Gastroesophageal sphincter (tissue), 4 donors: ENCODE measurements at regions not wholly inside any gene's neighbourhood (a gene's known extent, or its start where the extent isn't known, plus 50 kb on each side); places are given as distances from the start of the nearest gene placed in this dataset.

Experiments
- ATAC-seq: fragments of 150-250 bp; one replicate; pipeline ENCODE4 v1.9.1; 2016; ENCODE audit warnings: mild to moderate bottlenecking, moderate library complexity
- H3K27ac ChIP-seq, 4 donors: fragments of 200-600 bp; sonication (generic) in 3 of 4; 1 replicate in 3 of 4; 2 replicates in 1 of 4; pipeline ENCODE4 v1.5.1; 2016 to 2019
- H3K27me3 ChIP-seq: fragments of 200-600 bp; sonication (generic); one replicate; pipeline ENCODE4 v1.5.1; 2019
- H3K36me3 ChIP-seq, 2 donors: fragments of 200-600 bp; sonication (generic); one replicate each; pipeline ENCODE4 v1.5.1; 2019; ENCODE audit warnings: control low read depth in 1 of 2
- H3K4me1 ChIP-seq, 3 donors: fragments of 200-600 bp; sonication (generic); 1 replicate in 2 of 3; 2 replicates in 1 of 3; pipeline ENCODE4 v1.5.1; 2016 to 2019; ENCODE audit warnings: control low read depth in 2 of 3
- H3K4me3 ChIP-seq, 2 donors: fragments of 200-600 bp; sonication (generic); one replicate each; pipeline ENCODE4 v1.5.1; 2019; ENCODE audit warnings: mild to moderate bottlenecking in 1 of 2, moderate library complexity in 1 of 2
- H3K9me3 ChIP-seq, 3 donors: fragments of 200-600 bp; sonication (generic); one replicate each; pipeline ENCODE4 v1.5.1; 2017 to 2019; ENCODE audit warnings: control low read depth in 2 of 3
- EP300 ChIP-seq: sonication (generic); formaldehyde crosslinking; IDR thresholded peaks from one replicate; pipeline ENCODE4 v1.6.1; 2017; ENCODE audit warnings: antibody characterized with exemption, mild to moderate bottlenecking
- POLR2A ChIP-seq, 2 donors: fragments of 450-650 bp; IDR thresholded peaks; one replicate each; pipeline ENCODE4 v1.6.1; 2017; ENCODE audit warnings: antibody characterized with exemption in 2 of 2, mild to moderate bottlenecking in 2 of 2, moderate library complexity in 1 of 2
- POLR2AphosphoS5 ChIP-seq: sonication (generic); formaldehyde crosslinking; IDR thresholded peaks from one replicate; pipeline ENCODE4 v1.6.1; 2017; ENCODE audit warnings: antibody characterized with exemption
- WGBS, 2 donors: methylation state at CpG; one replicate each; pipeline ENCODE4 v1.1.5; 2018; ENCODE audit warnings: low coverage in 1 of 2; 5-methylcytosine and 5-hydroxymethylcytosine counted together
- TF ChIP-seq, protein P1 (sequence below), 4 experiments: fragments of 200-600 bp in 2 of 4; fragments of 450-650 bp in 2 of 4; sonication (generic) in 1 of 4; IDR thresholded peaks; one replicate each; pipeline ENCODE4 v1.5.1; 2017 to 2019; ENCODE audit warnings: antibody characterized with exemption in 4 of 4, mild to moderate bottlenecking in 2 of 4, moderate library complexity in 2 of 4

DNA sequence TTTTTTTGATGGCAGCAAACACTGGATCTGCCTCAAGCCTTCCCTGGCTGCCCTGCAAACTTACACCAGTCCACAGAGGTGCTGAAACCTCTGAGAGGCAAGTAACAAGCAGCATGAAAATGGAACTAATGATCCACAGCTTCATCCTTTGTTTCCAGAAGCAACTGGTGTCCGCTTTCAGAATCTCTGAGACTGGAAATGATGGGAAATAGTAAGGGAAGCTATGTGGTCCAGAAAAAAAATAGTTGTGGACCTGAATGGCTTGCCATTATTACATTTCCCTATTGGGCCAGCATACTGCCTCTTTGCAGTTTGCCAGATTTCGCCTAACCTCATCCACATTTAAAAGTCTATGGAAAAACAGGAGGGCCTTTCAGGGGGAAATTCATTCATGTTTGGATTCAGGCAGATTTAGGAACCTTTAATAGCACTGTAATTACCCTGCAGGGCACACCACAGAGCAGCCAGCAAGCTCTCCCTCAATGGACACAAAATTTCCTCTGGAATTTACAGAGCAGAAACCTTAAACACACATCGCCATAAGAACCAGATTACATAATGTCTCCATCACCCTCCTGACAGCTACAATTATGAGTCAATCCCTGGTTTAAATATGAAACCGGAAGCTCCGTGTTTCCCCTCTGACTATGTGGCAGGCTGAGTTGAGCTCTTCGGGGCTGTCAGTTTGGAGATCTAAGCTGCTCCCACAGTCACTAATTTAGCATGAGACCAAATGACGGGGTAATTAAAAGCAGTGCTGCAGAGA is 134.4 kb downstream of the TMCO5A start:
- H3K36me3 ChIP-seq: no peaks in the 10 kb centered on the region
- WGBS, 2 donors: 16 to 21% methylated on average over 6 to 7 of the region's 7 CpGs
- H3K9me3 ChIP-seq: no peaks in the 10 kb centered on the region
- peak overlapping the region; percentile 18 to 29 for H3K4me3 ChIP-seq
- TF ChIP-seq POLR2AphosphoS5 (peak; percentile 8), POLR2A (IDR thresholded peaks at IDR 0.05) (no peak)
- TF ChIP-seq, protein P1, sequence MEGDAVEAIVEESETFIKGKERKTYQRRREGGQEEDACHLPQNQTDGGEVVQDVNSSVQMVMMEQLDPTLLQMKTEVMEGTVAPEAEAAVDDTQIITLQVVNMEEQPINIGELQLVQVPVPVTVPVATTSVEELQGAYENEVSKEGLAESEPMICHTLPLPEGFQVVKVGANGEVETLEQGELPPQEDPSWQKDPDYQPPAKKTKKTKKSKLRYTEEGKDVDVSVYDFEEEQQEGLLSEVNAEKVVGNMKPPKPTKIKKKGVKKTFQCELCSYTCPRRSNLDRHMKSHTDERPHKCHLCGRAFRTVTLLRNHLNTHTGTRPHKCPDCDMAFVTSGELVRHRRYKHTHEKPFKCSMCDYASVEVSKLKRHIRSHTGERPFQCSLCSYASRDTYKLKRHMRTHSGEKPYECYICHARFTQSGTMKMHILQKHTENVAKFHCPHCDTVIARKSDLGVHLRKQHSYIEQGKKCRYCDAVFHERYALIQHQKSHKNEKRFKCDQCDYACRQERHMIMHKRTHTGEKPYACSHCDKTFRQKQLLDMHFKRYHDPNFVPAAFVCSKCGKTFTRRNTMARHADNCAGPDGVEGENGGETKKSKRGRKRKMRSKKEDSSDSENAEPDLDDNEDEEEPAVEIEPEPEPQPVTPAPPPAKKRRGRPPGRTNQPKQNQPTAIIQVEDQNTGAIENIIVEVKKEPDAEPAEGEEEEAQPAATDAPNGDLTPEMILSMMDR (IDR thresholded peaks at IDR 0.05): no peak
- peaks cover 0 to 41% (median 9%) of the 10 kb centered on the region in 3 donors for H3K4me1 ChIP-seq
- no peaks in the 10 kb centered on the region for H3K27me3 ChIP-seq
- peak; percentile 50 for ATAC-seq
- H3K27ac ChIP-seq: peak overlapping the region; percentile 30 to 61 (median 56)

DNA sequence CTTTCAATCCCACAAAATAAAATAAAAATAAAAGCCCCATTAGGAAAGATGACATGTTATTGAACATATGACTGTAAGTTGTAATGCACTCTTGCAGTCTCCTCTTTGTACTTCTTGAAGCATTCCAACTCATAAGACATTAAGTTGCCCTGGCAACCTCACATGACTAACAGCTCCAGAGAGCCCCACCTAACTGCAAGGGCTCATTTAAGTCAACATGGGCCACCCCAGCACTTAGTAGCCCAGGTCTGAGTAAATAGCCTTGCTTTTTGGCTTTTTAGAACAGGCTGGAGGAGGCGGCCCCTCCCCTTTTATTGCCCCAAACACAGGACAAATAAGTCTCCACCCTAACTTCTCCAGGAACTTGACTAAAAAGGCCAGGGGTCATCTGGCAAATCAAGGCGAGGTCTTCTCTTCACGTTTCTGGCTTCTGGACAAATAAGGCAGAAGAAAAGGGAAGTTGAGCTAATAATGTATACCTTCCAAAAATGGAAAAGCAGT is 135.1 kb downstream of the TMCO5A start:
- WGBS, 2 donors: 29 to 48% methylated on average over 2 of the region's 3 CpGs
- Histone ChIP-seq H3K36me3 (no peaks in the 10 kb centered on the region), H3K4me1 (peaks cover 0 to 44% (median 9%) of the 10 kb centered on the region in 3 donors), H3K27me3 (no peaks in the 10 kb centered on the region), H3K4me3 (peak overlapping the region; percentile 18 to 29), H3K27ac (peak overlapping the region in 3 of 4 donors; percentile 51 to 61 (median 61)), H3K9me3 (no peaks in the 10 kb centered on the region)
- TF ChIP-seq EP300 (no peak), POLR2AphosphoS5 (no peak), POLR2A (IDR thresholded peaks at IDR 0.05) (no peak)
- TF ChIP-seq, protein P1 (IDR thresholded peaks at IDR 0.05): no peak
- ATAC-seq: peak; percentile 53

DNA sequence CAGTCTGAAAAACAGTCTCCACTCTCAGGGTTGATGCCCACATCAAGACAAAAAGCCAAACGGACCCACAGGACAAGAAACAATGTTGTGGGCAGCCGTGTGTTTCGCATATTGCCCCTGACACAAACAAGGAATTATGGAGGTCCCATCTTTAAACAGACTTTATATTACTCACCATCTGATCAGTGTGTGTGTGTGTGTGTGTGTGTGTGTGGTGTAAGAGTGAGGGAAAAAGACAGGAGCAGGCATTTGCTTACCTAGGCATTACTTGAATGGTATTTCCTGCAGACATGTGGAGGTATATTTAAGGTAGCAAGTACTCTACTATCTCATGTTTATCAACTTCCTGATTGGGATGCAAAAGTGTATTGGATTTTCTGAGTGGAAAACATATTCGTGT is 136.3 kb downstream of the TMCO5A start:
- ATAC-seq: no peak
- H3K4me3 ChIP-seq: no peak overlapping the region
- H3K36me3 ChIP-seq: no peaks in the 10 kb centered on the region
- H3K27ac ChIP-seq: no peak overlapping the region
- peaks cover 0 to 44% (median 9%) of the 10 kb centered on the region in 3 donors for H3K4me1 ChIP-seq
- TF ChIP-seq, protein P1 (IDR thresholded peaks at IDR 0.05): no peak
- TF ChIP-seq POLR2AphosphoS5 (no peak), EP300 (no peak), POLR2A (IDR thresholded peaks at IDR 0.05) (no peak)
- no peaks in the 10 kb centered on the region for H3K9me3 ChIP-seq
- no peaks in the 10 kb centered on the region for H3K27me3 ChIP-seq
- WGBS, 2 donors: 89 to 97% methylated on average over 4 of the region's 4 CpGs

DNA sequence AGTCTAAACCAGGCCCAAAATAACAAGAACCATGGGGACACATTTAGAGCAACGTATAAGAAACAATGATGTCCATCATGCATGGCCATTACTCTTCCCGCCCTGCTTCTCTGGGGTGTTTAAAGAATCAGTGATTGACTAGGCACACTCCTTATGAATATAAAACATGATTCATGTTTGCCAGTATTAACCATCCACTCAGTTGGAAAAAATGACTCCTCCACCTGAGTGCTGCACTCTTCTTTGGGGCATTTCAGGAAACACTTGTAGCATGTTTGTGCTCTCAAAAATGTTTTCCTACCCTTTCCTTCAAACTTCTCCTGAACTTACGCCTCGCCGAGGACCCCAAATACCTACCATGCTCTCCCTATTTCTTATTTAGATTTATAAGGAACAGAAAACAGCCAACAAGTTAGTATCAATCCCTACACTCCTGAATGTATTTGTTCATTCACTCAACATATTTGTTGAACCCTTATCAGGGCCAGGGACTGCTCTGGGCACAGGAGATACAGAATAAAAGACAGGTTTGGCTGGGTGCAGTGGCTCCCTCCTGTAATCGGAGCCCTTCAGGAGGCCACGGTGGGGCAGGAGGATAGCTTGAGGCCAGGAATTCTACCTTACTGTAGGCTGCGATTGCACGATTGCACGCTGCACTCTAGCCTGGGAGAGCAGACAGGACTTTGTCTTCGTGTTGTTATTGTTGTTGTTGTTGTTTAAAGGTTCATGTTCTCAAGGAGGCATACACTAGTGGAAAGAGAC is 137.0 kb downstream of the TMCO5A start:
- Histone ChIP-seq H3K36me3 (no peaks in the 10 kb centered on the region), H3K27me3 (no peaks in the 10 kb centered on the region), H3K4me1 (peaks cover 0 to 44% (median 9%) of the 10 kb centered on the region in 3 donors), H3K9me3 (no peaks in the 10 kb centered on the region), H3K27ac (peak overlapping the region in 3 of 4 donors; percentile 86 to 90 (median 87)), H3K4me3 (no peak overlapping the region)
- TF ChIP-seq, protein P1 (IDR thresholded peaks at IDR 0.05): no peak
- WGBS, 2 donors: 87 to 91% methylated on average over 7 to 11 of the region's 11 CpGs
- ATAC-seq: no peak
